OCI-LY1 (cell line): ENCODE measurements at regions not wholly inside any gene's neighbourhood (a gene's known extent, or its start where the extent isn't known, plus 50 kb on each side); places are given as distances from the start of the nearest gene placed in this dataset.
"Not testable (repeated sequence)": the region's sequence is repeated elsewhere in the genome, so short reads cannot be mapped to it uniquely, and the experiment has no call there.

Experiments
- H2AFZ ChIP-seq: fragments of 200-600 bp; sonication (generic), shearing (Covaris generic); 2 replicates; pipeline ENCODE4 v1.6.0; 2014; ENCODE audit warnings: antibody characterized with exemption, mild to moderate bottlenecking, low read length
- H3F3A ChIP-seq: fragments of 200-600 bp; sonication (generic), shearing (Covaris generic); 2 replicates; pipeline ENCODE4 v1.6.0; 2014; ENCODE audit warnings: mild to moderate bottlenecking, antibody characterized with exemption, low read length, moderate library complexity; ENCODE audit not compliant: insufficient read depth
- H3K27ac ChIP-seq: fragments of 200-600 bp; sonication (generic); 2 replicates; pipeline ENCODE4 v1.5.1; 2014; ENCODE audit warnings: low read length, mixed run types, mild to moderate bottlenecking, low read depth; ENCODE audit not compliant: poor library complexity, severe bottlenecking
- H3K27me3 ChIP-seq: fragments of 200-600 bp; sonication (generic); 2 replicates; pipeline ENCODE4 v1.6.0; 2014; ENCODE audit warnings: antibody characterized with exemption, mild to moderate bottlenecking, low read length, moderate library complexity; ENCODE audit not compliant: insufficient read depth
- H3K36me3 ChIP-seq: fragments of 200-600 bp; sonication (generic); 2 replicates; pipeline ENCODE4 v1.6.1; 2014; ENCODE audit warnings: mild to moderate bottlenecking, antibody characterized with exemption, low read length, moderate library complexity, mixed read lengths; ENCODE audit not compliant: insufficient read depth
- H3K4me1 ChIP-seq: fragments of 200-600 bp; sonication (generic); 2 replicates; pipeline ENCODE4 v1.5.1; 2014; ENCODE audit warnings: mild to moderate bottlenecking, low read length, moderate library complexity; ENCODE audit not compliant: insufficient read depth, severe bottlenecking
- H3K4me2 ChIP-seq: fragments of 200-600 bp; sonication (generic), shearing (Covaris generic); 2 replicates; pipeline ENCODE4 v1.6.1; 2014; ENCODE audit warnings: low read length
- H3K4me3 ChIP-seq: fragments of 200-600 bp; sonication (generic); 2 replicates; pipeline ENCODE4 v1.5.1; 2014; ENCODE audit warnings: low read length, low read depth, mild to moderate bottlenecking, mixed read lengths; ENCODE audit not compliant: poor library complexity, severe bottlenecking
- H3K79me2 ChIP-seq: fragments of 200-600 bp; shearing (Covaris generic); 2 replicates; pipeline ENCODE4 v1.6.1; 2016; ENCODE audit warnings: mixed run types, low read length, mixed read lengths; ENCODE audit not compliant: insufficient read depth
- H3K9ac ChIP-seq: fragments of 200-600 bp; sonication (generic), shearing (Covaris generic); 2 replicates; pipeline ENCODE4 v1.6.1; 2014; ENCODE audit warnings: mild to moderate bottlenecking, low read length, mixed read lengths
- H3K9me2 ChIP-seq: fragments of 200-600 bp; sonication (generic), shearing (Covaris generic); 2 replicates; pipeline ENCODE4 v1.6.1; 2014; ENCODE audit warnings: low read depth, mild to moderate bottlenecking, low read length, mixed read lengths
- H3K9me3 ChIP-seq: fragments of 200-600 bp; shearing (Covaris generic); 2 replicates; pipeline ENCODE4 v1.6.1; 2014; ENCODE audit warnings: low read length, mixed read lengths
- H4K20me1 ChIP-seq: fragments of 200-600 bp; sonication (generic), shearing (Covaris generic); 2 replicates; pipeline ENCODE4 v1.6.0; 2016; ENCODE audit warnings: mild to moderate bottlenecking, low read length; ENCODE audit not compliant: insufficient read depth
- CTCF ChIP-seq: fragments of 200-600 bp; sonication (generic), shearing (Covaris generic); IDR thresholded peaks from 2 replicates; pipeline ENCODE4 v1.5.1; 2017; ENCODE audit warnings: mild to moderate bottlenecking, antibody characterized with exemption, low read length, moderate library complexity, mixed read lengths
- EZH2 ChIP-seq: fragments of 200-600 bp; sonication (generic), shearing (Covaris generic); IDR thresholded peaks from 2 replicates; pipeline ENCODE4 v1.8.0; 2017; ENCODE audit warnings: borderline replicate concordance, mixed run types, mild to moderate bottlenecking, antibody characterized with exemption, low read length, moderate library complexity, mixed read lengths

- Histone ChIP-seq H3K27ac (no peak overlapping the region), H3K4me1 (no peaks in the 10 kb centered on the region), H3K9me2 (no peaks in the 10 kb centered on the region), H3F3A (no peaks in the 10 kb centered on the region), H3K9ac (no peak overlapping the region), H4K20me1 (no peaks in the 10 kb centered on the region), H3K4me3 (no peak overlapping the region), H3K4me2 (no peak overlapping the region), H2AFZ (no peak overlapping the region), H3K27me3 (no peaks in the 10 kb centered on the region), H3K36me3 (no peaks in the 10 kb centered on the region), H3K79me2 (no peaks in the 10 kb centered on the region), H3K9me3 (no peaks in the 10 kb centered on the region)
- TF ChIP-seq EZH2, result no peak
- TF ChIP-seq CTCF, result no peak
Observed at GRCh38 chr6:82467338-82467737, 103.7 kb downstream of the TPBG start.

GRCh38 chr6:82470123-82470522 lies 106.5 kb downstream of the TPBG start:
- not testable (repeated sequence) for H3K27ac ChIP-seq, H3K9ac ChIP-seq, H3K9me2 ChIP-seq, H3K27me3 ChIP-seq, H3K4me2 ChIP-seq, H3F3A ChIP-seq, H3K4me3 ChIP-seq, H3K9me3 ChIP-seq, H4K20me1 ChIP-seq, H2AFZ ChIP-seq, H3K36me3 ChIP-seq, H3K4me1 ChIP-seq, H3K79me2 ChIP-seq

- H3K27ac ChIP-seq, H3K9ac ChIP-seq: not testable (repeated sequence)
Observed at GRCh38 chr6:82475106-82475505, 111.5 kb downstream of the TPBG start.

GRCh38 chr6:82484001-82484400 lies 120.4 kb downstream of the TPBG start:
- Histone ChIP-seq H3K9ac (no peak overlapping the region), H3K4me3 (no peak overlapping the region), H3K79me2 (no peaks in the 10 kb centered on the region), H4K20me1 (no peaks in the 10 kb centered on the region), H3K27me3 (no peaks in the 10 kb centered on the region), H3K36me3 (no peaks in the 10 kb centered on the region), H3K4me2 (no peak overlapping the region), H3K4me1 (no peaks in the 10 kb centered on the region), H3K9me3 (peaks cover 4% of the 10 kb centered on the region; the same call in 1 of the 2 replicates), H3K9me2 (no peaks in the 10 kb centered on the region), H3K27ac (no peak overlapping the region), H3F3A (no peaks in the 10 kb centered on the region), H2AFZ (no peak overlapping the region)
- TF ChIP-seq EZH2, result no peak

More at GRCh38 chr6:82475106-82475505, 111.5 kb downstream of the TPBG start:
- H3K4me2 ChIP-seq, H3F3A ChIP-seq, H2AFZ ChIP-seq, H3K9me3 ChIP-seq, H3K9me2 ChIP-seq, H3K79me2 ChIP-seq, H3K36me3 ChIP-seq, H3K27me3 ChIP-seq, H3K4me3 ChIP-seq, H3K4me1 ChIP-seq, H4K20me1 ChIP-seq: not testable (repeated sequence)
